ENCODE measurements at regions not wholly inside any gene's neighbourhood (a gene's known extent, or its start where the extent isn't known, plus 50 kb on each side); places are given as distances from the start of the nearest gene placed in this dataset.

DNA sequence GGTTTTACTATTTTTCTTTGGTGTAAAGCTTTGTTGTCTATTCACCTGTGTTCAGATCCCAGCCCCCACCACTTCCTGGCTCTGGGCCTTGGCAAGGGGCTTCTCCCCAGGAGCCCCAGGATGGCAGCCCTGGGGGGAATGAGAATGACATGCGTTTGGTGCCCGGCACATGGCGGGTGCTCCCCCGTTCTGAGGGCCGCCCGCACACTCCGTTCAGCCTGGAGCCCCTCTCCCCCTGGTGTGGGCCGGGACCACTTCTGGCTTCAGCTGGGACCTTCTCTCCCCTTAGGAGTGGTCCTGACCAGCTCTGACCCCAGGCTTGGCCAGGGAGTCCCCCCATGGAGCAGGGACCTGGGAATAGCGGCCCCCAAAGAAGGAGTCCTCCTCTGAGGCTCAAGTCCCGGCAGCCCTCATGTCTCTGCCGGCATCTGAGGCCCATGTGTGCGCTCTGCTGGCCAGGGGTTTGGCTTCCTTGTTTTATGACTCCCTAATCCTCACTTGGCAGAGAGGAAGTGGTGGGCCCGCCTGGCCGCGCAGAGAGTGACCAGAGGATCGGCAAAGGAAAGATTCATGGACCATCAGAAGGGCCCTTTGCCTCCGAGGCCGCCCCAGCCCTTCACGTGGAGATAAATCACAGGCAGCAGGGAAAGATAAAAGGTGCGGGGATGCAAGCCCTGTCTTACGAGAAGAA, 57.0 kb upstream of the LMX1B start:
- no peak overlapping the region for H3K27ac ChIP-seq

GRCh38 chr9:126558051-126558665, 55.6 kb upstream of the LMX1B start:
- TF ChIP-seq ZFX (IDR thresholded peaks at IDR 0.05), result no peak
- TF ChIP-seq, protein P1, sequence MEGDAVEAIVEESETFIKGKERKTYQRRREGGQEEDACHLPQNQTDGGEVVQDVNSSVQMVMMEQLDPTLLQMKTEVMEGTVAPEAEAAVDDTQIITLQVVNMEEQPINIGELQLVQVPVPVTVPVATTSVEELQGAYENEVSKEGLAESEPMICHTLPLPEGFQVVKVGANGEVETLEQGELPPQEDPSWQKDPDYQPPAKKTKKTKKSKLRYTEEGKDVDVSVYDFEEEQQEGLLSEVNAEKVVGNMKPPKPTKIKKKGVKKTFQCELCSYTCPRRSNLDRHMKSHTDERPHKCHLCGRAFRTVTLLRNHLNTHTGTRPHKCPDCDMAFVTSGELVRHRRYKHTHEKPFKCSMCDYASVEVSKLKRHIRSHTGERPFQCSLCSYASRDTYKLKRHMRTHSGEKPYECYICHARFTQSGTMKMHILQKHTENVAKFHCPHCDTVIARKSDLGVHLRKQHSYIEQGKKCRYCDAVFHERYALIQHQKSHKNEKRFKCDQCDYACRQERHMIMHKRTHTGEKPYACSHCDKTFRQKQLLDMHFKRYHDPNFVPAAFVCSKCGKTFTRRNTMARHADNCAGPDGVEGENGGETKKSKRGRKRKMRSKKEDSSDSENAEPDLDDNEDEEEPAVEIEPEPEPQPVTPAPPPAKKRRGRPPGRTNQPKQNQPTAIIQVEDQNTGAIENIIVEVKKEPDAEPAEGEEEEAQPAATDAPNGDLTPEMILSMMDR (conservative IDR thresholded peaks at IDR 0.05), result peak; percentile 94
- H3K27ac ChIP-seq, result no peak overlapping the region

More for the DNA sequence above, 57.0 kb upstream of the LMX1B start:
- no peak for TF ChIP-seq ZFX (IDR thresholded peaks at IDR 0.05)
- TF ChIP-seq, protein P1 (conservative IDR thresholded peaks at IDR 0.05), result no peak

DNA sequence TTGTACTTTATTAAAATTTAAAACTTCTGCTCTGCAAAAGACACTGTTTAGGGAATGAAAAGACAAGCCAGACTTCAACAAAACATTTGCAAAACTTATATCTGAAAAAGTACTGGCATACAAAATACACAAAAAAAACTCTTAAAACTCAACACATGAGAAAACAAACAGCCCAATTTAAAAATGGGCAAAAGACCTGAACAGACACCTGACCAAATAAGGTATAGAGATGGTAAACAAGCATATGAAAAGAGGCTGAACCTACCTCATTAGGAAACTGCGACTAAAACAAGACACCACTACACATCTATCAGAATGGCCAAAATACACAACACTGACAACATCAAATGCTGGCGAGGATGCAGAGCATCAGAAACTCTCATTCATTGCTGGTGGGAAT, 54.4 kb upstream of the LMX1B start:
- TF ChIP-seq, protein P1 (conservative IDR thresholded peaks at IDR 0.05), result no peak
- TF ChIP-seq ZFX (IDR thresholded peaks at IDR 0.05), result no peak
- no peak overlapping the region for H3K27ac ChIP-seq

DNA sequence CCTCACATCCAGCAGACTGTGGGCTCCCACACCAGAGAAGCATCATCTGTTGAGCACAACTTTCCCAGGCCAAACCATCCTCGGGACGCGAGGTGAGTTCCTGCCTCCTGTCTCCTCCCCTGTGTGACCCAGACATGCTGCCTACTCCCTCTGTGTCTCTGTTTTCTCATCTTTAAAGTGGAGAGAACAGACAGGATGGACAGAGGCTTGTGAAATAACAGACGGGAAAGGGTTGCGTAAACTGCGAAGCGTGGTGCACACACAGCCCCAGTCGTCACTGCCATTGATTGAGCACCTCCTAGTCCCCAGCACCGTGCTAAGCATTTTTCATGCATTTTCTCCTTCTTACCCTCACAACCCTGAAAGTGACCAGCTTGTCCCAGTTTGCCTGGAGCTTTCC, 52.1 kb upstream of the LMX1B start:
- TF ChIP-seq, protein P1 (conservative IDR thresholded peaks at IDR 0.05), result no peak
- no peak for TF ChIP-seq ZFX (IDR thresholded peaks at IDR 0.05)
- H3K27ac ChIP-seq, result no peak overlapping the region

DNA sequence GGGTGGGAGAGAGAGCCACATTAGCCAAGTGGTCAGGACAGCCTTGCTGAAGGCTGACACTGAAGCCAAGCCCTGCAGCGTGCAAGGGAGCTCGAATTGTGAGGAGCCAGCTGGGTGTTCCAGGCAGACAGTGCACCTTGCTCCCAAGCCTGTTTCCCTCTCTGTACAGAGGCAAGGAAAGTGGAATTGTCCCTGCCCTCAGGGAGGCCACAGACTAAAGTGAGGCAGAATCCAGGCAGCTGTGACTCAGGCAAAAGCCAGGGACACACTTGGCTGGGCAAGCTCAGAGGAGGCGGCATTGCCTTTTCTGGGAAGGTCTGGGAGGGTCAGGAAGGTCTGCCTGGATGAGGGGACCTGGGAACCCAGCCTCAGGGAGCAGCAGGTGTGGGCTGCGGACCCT, 50.2 kb upstream of the LMX1B start:
- TF ChIP-seq, protein P1 (conservative IDR thresholded peaks at IDR 0.05), result no peak
- TF ChIP-seq ZFX (IDR thresholded peaks at IDR 0.05), result no peak
- no peak overlapping the region for H3K27ac ChIP-seq

Data from C4-2B (cell line).